ENCODE measurements at regions not wholly inside any gene's neighbourhood (a gene's known extent, or its start where the extent isn't known, plus 50 kb on each side); places are given as distances from the start of the nearest gene placed in this dataset.

DNA sequence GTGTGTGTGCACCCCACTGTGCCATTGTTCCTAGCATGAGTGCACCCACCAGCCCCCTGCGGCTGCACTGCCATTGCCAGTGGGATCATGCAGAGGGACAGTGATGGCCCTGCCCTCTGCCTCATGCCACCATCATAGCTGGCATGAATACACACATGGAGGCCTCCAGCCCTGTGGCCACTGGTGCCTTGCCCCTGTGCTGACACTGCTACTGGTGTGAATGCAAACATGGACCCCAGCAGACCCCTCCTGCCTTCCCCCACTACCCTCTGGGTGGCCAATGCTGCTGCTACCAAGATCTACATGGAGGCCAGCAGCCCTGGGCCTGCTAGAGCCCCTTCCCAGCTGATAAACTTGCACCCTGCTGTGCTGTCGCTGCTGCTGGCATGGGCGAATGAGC is 995.5 kb upstream of the GOT2 start:
- no peak for DNase-seq (ENCODE audit: low spot score)

DNA sequence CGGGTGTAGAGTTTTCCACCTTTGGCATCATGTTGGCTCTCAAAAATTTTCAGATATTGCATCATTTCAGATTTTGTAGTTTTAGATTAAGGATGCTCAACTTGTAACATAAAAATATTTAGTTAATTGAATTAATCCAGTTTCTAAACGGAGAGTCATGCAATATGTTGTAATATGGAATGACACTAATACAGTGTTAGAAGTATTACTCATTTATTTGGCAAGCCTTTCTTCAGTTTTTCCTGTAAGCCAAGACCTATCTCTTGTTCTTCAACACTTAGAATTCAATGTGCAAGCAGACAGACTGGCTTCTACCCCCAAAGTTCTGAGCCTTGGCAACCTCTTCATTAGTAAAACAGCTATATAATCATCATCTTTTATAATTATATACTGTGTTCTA is 985.0 kb upstream of the GOT2 start:
- no peak for DNase-seq (ENCODE audit: low spot score)

DNA sequence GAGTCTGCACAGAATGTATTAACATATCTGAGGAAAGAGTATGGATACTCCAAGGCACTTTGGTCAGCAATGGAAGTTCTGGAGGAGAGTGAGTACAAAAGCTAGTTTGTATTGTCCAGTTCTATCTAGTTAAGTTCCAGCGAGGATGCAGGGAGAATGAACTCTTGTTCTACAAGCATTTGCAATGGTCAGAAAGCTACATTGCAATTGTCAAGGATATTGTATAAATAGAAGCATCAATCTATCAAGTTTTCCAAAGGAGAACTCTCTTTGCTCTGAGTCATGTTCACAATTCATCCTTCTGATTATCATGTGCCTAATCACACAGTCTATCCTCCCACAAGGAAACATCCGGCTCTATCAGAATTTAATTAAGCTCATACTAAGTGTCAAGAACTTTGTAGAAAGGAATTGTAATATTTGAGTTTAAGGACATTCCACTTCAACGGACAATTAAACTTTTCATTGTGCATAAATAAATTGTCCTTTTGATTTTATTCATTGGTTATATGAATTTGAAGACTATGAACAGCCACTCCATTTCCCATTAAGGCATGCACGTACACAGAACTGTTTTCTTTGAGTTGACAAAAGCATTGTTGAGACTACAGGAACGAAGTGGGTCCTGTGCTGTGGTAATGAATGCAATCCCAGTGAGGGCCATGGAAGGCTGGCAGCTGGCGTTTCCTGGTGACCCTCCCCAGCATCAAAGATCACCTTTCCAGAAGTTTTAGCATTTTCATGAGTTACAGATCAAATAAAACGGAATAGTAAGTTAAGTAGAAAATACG is 973.5 kb upstream of the GOT2 start:
- no peak for DNase-seq (ENCODE audit: low spot score)

DNA sequence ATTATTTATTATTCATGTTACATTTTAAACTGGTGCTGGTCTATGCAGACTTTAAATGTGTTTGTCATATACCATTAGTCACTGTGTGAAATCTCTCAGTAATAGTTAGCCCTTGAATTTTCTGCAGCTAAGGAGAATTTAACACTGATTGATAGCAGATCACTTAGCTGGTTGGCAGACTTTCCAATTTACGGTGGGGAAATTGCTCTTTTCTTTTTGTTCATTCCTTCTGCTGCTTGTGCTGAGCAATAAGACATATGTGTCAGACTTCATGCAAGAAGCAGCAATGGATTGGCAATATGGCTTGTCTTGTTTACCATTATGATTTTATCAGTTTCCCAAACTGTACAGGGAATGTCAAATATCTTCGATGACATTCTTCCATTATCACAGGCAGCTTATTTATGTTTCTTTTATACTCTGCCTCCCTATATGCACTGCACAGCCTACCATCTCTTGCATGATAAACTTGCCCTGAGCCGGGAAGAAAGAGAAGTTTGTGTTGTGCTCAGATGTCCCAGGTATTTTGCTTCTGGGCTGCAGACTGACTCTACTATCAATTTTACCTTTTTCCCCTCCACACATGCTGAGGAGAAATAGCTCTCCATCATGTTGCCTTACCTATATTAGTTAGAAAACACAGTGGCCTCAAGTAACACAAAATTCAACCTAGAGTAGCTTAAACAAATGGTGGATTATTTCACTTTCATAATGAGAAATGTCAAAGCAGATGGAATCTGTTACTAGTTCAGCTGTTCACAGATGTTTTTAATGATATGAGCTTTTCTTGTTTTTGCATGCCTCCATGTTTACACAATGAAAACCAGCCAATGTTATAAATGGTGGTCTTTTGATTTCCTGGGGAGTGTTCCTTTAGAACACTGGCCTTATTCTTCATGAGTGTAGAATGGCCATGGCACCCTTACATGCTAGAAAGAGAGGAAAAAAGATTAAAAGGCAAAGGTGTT is 968.1 kb upstream of the GOT2 start:
- no peak for DNase-seq (ENCODE audit: low spot score)

DNA sequence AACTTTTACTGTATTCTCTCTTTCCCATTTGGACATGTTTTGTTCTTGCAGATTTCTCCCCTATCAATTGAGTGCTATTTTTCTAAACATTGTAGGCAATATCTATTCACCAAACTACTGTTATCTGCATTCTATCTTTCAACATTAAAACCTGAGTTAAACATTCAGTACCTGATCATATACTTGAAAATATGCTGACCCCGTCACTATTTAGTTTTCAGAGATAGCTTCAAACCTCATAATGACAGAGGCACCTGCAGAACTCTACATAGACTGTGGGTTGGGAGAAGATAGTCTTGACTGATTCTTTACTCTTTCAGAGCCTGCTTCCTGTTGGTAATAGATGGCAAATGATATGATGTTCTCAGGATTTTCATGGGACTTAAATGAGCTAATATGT is 965.7 kb upstream of the GOT2 start:
- DNase-seq (ENCODE audit: low spot score): no peak

DNA sequence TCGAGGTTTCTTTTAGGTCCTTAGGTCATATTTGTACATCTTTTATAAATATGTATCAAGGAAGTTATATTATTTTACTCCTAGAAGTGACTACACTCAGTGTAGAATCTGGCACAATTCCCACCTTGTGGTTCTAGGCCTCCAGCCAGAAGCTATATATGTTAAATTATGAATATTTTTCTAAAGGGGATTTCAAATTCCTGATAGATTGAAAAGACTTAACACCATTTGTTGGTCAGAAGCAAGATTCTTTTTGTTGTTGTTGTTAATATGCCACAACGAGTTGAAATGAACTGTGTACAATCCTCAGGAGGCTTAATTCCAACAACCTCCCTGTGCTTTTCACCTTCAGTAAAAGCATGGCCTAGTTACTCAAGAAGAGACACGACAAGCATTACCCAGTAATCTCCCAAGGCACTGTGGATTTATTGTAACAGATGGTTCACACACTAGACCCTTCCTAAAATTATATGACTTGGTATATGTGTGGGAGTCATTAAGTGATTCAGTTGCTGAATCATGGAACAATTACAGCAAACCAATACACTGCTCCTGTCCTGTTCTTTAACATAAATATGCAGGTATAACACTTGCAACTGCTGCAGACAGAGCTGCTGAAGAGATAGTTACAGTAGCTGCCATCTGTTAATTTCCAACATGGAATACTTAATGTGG is 964.4 kb upstream of the GOT2 start:
- no peak for DNase-seq (ENCODE audit: low spot score)

DNA sequence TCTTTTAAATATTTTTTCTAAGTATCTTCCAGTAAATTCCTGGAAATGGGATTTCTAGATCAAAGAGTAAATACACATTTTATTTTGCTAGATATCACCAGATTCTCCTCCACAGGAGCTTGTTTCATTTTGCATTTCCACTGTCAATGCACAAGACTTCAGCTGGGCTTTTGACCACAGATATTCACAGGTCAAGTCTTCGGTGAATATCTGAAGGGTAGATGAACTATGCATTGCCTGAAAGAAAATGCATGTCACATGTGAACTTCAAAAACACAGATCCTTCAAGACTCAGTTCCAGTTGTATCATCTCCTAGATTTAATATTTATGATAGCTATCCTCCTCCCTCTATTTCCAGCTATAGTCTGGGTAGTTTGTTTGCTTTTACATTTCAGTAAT is 963.6 kb upstream of the GOT2 start:
- DNase-seq (ENCODE audit: low spot score): no peak

DNA sequence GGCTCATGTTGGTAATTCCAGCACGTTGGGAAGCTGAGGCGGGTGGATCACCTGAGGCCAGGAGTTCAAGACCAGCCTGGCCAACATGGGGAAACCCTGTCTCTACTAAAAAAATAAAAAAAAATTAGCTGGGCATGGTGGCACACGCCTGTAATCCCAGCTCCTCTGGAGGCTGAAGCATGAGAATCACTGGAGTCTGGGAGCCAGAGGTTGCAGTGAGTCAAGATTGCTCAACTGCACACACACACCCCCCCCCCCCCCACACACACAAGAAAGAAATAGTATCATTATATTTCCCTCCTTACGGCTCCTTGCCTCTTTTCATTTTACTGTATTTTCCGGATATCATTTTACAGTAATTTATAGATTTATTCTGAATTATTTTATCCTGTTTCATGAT is 963.1 kb upstream of the GOT2 start:
- no peak for DNase-seq (ENCODE audit: low spot score)

DNA sequence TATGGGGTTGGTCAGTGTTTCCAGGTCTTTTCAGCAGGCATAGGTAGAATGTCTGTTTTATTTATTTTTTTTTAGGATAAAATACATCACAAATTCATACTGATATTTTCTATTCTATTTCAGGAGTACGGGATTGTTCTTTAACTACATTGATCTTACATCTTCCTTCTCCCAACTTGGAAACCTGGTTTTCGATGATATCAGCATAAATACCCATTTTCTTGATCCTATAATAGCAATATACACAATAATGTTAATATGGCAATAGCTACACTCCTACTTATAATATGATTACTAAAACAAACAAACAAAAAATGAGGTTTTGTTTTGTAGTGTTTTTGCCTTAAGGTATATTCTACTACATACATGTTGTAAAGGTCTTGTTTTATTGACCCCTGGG is 962.4 kb upstream of the GOT2 start:
- DNase-seq (ENCODE audit: low spot score): no peak

DNA sequence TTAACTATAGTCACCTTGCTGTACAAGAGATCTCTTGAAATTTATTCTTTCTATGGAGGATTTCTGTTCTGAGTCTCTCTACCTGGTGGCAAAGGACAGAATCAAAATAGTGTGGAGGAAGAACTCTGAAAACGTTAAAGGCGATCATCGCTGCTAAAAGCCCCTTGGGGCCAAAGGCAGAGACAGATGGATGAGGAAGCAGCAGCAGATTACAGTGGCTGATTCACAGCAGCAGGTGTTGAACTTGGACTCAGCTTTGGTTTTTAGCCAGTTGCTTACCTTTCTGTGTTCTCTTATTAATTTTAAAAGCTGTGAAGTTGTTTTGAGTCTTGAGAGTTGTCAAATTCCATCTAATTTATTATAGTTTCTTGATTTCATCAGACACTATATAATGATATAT is 956.1 kb upstream of the GOT2 start:
- no peak for DNase-seq (ENCODE audit: low spot score)

DNA sequence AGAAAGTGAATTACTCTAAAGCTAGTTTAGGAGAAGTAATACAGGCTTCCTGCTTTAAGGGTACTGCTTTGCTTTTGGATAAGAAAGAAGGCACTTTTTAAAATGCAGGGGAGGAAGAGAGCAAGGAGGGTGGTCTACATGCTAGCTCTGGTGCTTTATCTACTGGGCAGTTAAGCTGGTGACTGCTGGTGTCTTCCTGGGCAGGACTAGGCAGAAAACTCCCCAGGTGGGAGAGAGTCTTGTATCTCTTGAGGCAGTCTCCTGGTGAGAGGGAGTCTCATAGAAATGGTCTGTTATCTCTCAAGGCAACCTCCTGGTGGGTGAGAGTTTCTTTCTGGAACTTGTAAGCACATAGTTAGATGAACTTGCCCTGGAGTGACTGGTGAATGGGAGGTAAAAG is 953.9 kb upstream of the GOT2 start:
- no peak for DNase-seq (ENCODE audit: low spot score)

DNA sequence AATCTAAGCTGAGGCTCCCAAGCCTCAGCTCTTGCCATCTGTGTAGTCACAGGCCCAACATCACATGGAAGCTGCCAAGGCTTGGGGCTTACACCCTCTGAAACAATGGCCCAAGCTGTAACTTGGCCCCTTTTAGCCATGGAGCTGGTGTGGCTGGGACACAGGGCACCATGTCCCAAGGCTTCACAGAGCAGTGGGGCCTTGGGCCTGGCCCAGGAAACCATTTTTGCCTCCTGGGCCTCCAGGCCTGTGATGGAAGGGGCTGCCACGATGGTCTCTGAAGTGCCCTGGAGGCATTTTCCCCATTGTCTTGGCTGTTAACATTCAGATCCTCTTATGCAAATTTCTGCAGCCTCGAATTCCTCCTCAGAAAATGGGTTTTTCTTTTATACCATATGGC is 952.3 kb upstream of the GOT2 start:
- no peak for DNase-seq (ENCODE audit: low spot score)

DNA sequence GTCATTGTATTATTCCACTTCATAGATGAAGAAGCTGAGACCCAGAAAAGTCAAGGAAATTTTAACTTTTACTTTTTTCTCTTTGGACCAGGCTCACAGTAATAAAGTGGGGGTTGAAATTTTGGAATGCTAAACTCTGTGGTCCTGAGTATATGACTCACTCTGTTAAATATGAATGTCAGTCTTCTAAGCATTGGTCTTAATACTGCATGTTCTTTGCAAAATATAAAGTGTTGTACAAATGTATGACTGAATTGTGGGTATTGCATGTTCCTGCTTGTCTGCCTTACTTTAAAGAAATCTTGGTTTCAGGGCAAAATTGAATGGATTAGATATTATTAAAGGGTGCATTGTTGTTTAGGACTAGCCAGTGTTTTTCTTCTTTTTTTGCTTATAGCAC is 950.8 kb upstream of the GOT2 start:
- no peak for DNase-seq (ENCODE audit: low spot score)

DNA sequence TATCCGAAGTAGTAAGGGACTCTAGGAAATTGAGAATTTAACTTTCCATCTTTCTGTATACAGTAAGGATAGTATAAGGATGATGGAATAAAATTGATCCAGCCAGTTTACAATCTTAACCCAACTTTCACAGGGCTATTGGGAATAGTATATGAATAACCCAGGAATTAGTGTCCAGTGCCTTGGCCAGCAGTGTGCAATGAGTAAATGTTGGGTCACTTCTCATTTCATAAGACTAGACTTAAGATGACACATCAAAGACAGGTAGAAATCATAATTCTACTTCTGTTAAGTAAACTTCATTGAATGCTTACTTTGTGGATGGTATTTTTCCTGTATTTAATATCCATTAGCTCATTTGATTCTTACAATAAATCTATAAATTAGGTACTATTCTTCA is 949.6 kb upstream of the GOT2 start:
- no peak for DNase-seq (ENCODE audit: low spot score)

DNA sequence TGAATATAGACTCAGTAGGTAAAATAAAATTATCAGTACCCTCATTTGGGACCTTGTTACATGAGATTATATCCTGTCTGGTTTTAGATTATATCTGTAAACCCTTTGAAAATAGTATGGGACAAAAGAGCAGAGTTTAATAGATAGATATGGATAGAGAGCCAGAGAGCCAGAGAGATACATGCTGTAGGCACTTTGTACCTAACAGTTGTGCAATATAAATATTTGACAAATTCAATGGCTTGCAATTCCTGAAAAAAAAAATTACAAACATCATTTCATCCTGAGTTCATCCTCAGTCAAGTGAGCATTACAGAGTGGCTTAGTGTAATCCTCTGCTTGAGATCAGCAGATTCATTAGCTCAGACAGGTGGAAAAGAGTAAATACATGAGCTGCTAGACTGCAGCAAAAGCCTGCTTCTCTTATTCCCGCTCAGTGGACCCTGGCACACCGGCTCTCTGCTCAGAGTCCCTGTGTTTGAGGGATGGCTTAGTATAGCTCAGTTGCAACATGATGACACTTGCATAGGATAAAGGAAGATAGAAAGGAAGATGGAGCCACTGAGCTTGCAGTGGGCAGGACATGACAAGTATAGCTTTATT is 931.6 kb upstream of the GOT2 start:
- no peak for DNase-seq (ENCODE audit: low spot score)

DNA sequence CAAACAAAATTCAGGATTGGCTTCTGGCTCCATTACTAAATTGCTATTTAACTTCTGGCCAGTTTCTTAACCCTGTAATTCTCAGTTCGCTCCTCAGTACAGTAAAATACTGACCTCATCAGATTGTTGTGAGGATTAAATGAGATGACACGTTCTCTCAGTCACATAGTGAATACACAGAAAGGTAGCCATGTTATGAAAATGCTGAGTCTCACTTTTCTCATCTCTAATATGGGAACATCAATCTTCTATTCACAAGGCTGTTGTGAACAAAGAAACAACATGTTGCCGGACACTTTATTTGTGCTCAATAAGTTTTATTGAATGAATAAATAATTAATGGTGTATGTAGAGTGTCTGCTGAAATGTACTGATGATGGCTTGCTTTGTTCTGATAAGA is 924.5 kb upstream of the GOT2 start:
- DNase-seq (ENCODE audit: low spot score): no peak

DNA sequence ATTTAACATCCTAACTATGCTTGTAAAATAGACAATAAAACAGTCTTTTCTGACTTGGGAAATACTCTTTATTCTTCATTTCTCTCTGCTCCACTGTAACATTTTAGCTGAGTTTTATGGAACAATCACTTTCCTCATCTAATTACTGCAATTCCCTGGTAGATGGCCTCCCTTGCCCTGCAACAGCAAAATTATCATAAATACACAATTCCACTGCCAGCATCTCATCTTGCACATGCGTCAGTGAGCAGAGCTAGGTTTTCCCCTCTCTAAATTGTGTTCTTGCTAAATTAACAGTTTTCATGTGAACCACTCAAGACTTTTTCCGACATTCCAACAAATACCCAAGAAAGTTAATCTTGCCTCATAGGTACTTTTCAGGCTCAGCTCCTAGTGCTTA is 920.9 kb upstream of the GOT2 start:
- DNase-seq (ENCODE audit: low spot score): no peak

DNA sequence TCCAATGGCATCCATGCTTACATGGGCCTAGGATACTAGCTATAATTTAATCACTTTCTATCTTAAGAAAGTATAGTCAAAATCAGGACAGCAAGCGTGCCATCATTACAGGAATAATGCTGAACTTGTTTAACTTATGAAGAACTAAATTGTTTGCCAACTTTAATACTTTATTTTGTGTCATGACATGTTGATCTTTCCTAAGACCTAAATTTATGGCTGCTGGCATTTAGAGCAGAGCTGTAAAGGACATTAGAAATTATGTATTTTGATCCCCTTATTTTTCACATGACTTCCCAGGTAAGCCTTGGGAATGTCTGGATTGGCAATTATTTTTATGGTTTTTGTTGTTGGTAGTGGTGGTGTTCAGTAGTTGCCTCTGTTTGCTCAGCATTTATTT is 920.3 kb upstream of the GOT2 start:
- DNase-seq (ENCODE audit: low spot score): no peak

DNA sequence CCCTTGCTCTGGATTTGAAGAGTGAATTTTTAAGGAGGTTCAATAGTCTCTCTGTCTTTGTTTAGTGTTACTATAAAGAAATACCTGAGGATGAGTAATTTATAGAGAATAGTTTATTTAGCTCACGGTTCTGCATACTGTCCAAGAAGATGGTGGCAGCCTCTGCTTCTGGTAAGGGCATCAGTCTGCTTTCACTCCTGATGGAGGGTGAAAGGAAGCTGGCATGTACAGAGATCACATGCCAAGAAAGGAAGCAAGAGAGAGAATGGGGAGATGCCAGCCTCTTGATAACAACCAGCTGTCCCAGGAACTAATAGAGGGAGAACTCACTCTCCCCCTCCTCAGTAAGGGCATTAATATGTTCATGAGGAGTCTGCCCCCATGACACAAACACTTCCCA is 917.5 kb upstream of the GOT2 start:
- no peak for DNase-seq (ENCODE audit: low spot score)

DNA sequence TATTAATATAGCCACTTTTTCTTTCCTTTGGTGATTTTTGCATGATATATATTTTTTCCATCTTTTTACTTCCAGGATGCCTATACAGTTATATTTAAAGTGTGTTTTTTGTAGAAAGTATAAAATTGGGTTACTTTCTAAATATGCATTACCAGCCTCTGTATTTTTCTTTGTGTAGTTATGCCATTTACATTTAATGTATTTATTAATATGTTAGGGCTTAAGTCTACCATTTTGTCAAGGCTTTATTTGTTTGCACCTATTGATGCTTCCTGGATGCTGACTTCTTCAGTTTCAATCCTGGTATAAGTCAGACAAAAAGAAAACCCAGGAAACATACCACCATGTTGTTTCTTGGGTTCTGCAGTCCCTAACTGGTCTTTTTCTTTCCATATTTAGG is 911.1 kb upstream of the GOT2 start:
- no peak for DNase-seq (ENCODE audit: low spot score)

DNA sequence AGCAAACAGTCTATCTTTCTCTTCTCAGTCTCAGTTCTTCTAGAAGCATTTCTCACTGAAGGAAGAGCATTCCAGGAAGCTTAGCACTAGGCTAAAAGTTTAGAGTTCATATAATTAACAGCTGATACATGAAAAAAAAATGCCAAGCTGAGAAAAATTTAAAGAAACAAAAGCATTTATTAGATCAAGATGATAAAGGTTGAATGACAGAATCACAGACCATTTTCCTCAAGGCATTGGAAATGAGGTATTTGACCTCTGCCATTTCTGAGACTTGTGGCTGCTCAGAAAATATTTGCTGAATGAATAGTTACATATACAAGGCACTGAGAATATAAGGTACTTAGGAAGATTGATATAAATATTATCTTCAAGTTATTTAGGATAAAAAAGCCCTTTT is 901.6 kb upstream of the GOT2 start:
- no peak for DNase-seq (ENCODE audit: low spot score)

DNA sequence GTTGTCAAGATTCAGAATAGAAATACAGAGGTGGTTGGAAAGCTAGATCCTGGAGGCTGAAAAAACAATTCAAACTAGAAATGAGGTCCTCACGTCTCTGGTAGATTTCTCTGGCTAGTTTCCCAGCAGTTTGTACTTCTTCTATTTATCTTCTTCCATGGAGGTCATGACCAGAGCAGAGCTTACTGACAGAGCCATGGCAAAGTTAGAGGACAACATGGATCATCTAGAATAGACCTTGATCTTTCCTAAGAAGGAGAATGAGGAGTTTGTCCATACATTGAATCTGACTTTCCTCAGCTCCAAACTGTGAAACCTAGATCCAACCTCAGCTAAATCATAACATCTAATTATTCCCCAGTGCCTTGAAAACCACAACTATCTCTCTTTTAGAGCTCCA is 900.8 kb upstream of the GOT2 start:
- no peak for DNase-seq (ENCODE audit: low spot score)

Measured in A172 (cell line).